GM23338 (cell line): ENCODE measurements at regions not wholly inside any gene's neighbourhood (a gene's known extent, or its start where the extent isn't known, plus 50 kb on each side); places are given as distances from the start of the nearest gene placed in this dataset.

Experiments
- ATAC-seq: fragments of 200-7000 bp; cut with Tn5 transposase; 3 replicates; pipeline ENCODE4 v1.9.1; 2020
- DNase-seq: peaks from one replicate; pipeline ENCODE4 v3.0.0-alpha.2; 2015; ENCODE audit warnings: low spot score
- H2AFZ ChIP-seq: fragments of 200-600 bp; sonication (generic); 2 replicates; pipeline ENCODE4 v1.8.0; 2016; ENCODE audit warnings: antibody characterized with exemption, mild to moderate bottlenecking, moderate library complexity
- H3F3A ChIP-seq: fragments of 200-600 bp; sonication (generic); replicated peaks from 2 replicates; pipeline ENCODE4 v1.8.0; 2017; ENCODE audit warnings: antibody characterized with exemption, mixed run types, low read depth
- H3K27ac ChIP-seq: fragments of 200-600 bp; sonication (generic); 2 replicates; pipeline ENCODE4 v1.6.1; 2016; ENCODE audit warnings: low read depth
- H3K27me3 ChIP-seq: fragments of 200-600 bp; sonication (generic); 2 replicates; pipeline ENCODE4 v1.8.0; 2016; ENCODE audit warnings: mild to moderate bottlenecking, mixed run types, moderate library complexity; ENCODE audit not compliant: insufficient read depth
- H3K36me3 ChIP-seq: fragments of 200-600 bp; sonication (generic); 2 replicates; pipeline ENCODE4 v1.8.0; 2016; ENCODE audit warnings: mild to moderate bottlenecking; ENCODE audit not compliant: insufficient read depth
- H3K4me1 ChIP-seq: fragments of 200-600 bp; sonication (generic); 2 replicates; pipeline ENCODE4 v1.8.0; 2016; ENCODE audit warnings: mild to moderate bottlenecking, moderate library complexity; ENCODE audit not compliant: insufficient read depth
- H3K4me2 ChIP-seq: fragments of 200-600 bp; sonication (generic); 2 replicates; pipeline ENCODE4 v1.7.1; 2017; ENCODE audit warnings: mixed run types
- H3K4me3 ChIP-seq: fragments of 200-600 bp; sonication (generic); 2 replicates; pipeline ENCODE4 v1.6.1; 2016; ENCODE audit warnings: mixed run types
- H3K79me2 ChIP-seq: fragments of 200-600 bp; sonication (generic); replicated peaks from 2 replicates; pipeline ENCODE4 v1.8.0; 2017; ENCODE audit warnings: mild to moderate bottlenecking; ENCODE audit not compliant: insufficient read depth
- H3K9me2 ChIP-seq: fragments of 200-600 bp; sonication (generic); 2 replicates; pipeline ENCODE4 v1.8.0; 2017; ENCODE audit not compliant: insufficient read depth
- H4K20me1 ChIP-seq: fragments of 200-600 bp; sonication (generic); replicated peaks from 2 replicates; pipeline ENCODE4 v1.8.0; 2017; ENCODE audit warnings: mild to moderate bottlenecking; ENCODE audit not compliant: insufficient read depth
- H3K27ac Mint-ChIP-seq: 2 replicates; pipeline ENCODE4 v1.8.0; 2020; ENCODE audit warnings: inconsistent platforms, mild to moderate bottlenecking, moderate library complexity, mixed read lengths
- H3K27me3 Mint-ChIP-seq: 3 replicates; pipeline ENCODE4 v1.8.0; 2022; ENCODE audit warnings: low read depth, mild to moderate bottlenecking, moderate library complexity, mixed read lengths, inconsistent platforms; ENCODE audit not compliant: insufficient read depth, poor library complexity
- H3K36me3 Mint-ChIP-seq: 3 replicates; pipeline ENCODE4 v1.8.0; 2021; ENCODE audit warnings: low read depth, mild to moderate bottlenecking, inconsistent platforms, moderate library complexity, mixed read lengths
- H3K4me1 Mint-ChIP-seq: 3 replicates; pipeline ENCODE4 v1.8.0; 2020; ENCODE audit warnings: mild to moderate bottlenecking, inconsistent platforms, mixed read lengths
- H3K4me3 Mint-ChIP-seq: 3 replicates; pipeline ENCODE4 v1.8.0; 2021; ENCODE audit warnings: moderate library complexity, mild to moderate bottlenecking, inconsistent platforms, mixed read lengths
- H3K9me3 Mint-ChIP-seq: 3 replicates; pipeline ENCODE4 v1.8.0; 2020; ENCODE audit warnings: moderate library complexity, mild to moderate bottlenecking, inconsistent platforms, mixed read lengths
- CTCF ChIP-seq, 2 experiments: fragments of 200-600 bp in 1 of 2; sonication (generic) in 1 of 2; conservative IDR thresholded peaks; 2 replicates each; pipeline versions ENCODE4 v1.5.1 to v1.6.1; 2016 to 2017; ENCODE audit warnings: antibody characterized with exemption in 2 of 2, low read depth in 2 of 2, mild to moderate bottlenecking in 2 of 2, moderate library complexity in 1 of 2
- EZH2 ChIP-seq: fragments of 200-600 bp; sonication (generic); IDR thresholded peaks from one replicate; pipeline ENCODE4 v1.8.0; 2017; ENCODE audit warnings: antibody characterized with exemption, mild to moderate bottlenecking, low read depth; ENCODE audit not compliant: unreplicated experiment
- NANOG ChIP-seq: IDR thresholded peaks from 2 replicates; pipeline ENCODE4 v1.6.1; 2016; ENCODE audit warnings: antibody characterized with exemption, borderline replicate concordance
- POLR2AphosphoS5 ChIP-seq: IDR thresholded peaks from 2 replicates; pipeline ENCODE4 v1.6.1; 2016; ENCODE audit warnings: antibody characterized with exemption, low read depth
- STAT1 ChIP-seq: IDR thresholded peaks from one replicate; pipeline ENCODE4 v1.6.1; 2016; ENCODE audit warnings: antibody characterized with exemption; ENCODE audit not compliant: unreplicated experiment
- ZNF114 ChIP-seq: fragments of 250-450 bp; sonication (Bioruptor Pico); IDR thresholded peaks from 2 replicates; pipeline ENCODE4 v1.5.0; 2020; ENCODE audit warnings: mild to moderate bottlenecking, moderate library complexity
- TF ChIP-seq, protein P1 (sequence below): IDR thresholded peaks from 2 replicates; pipeline ENCODE4 v1.6.1; 2016; ENCODE audit warnings: antibody characterized with exemption
- TF ChIP-seq, protein P2 (sequence below): IDR thresholded peaks from one replicate; pipeline ENCODE4 v1.6.1; 2018; ENCODE audit warnings: antibody characterized with exemption; ENCODE audit not compliant: unreplicated experiment

GRCh38 chr6:48869595-48869994 is 593.5 kb downstream of the MMUT start:
- no peaks in the 10 kb centered on the region for H4K20me1 ChIP-seq
- Mint-ChIP-seq H3K4me3 (no peak overlapping the region), H3K4me1 (no peaks in the 10 kb centered on the region), H3K27ac (no peak overlapping the region), H3K36me3 (0 out of 3 replicates have a peak, but pooled peaks cover 4% of the 10 kb centered on the region), H3K9me3 (peaks cover 4% of the 10 kb centered on the region; the same call in 1 of the 3 replicates), H3K27me3 (peaks cover 2% of the 10 kb centered on the region)
- no peaks in the 10 kb centered on the region for H3F3A ChIP-seq
- H3K4me1 ChIP-seq = no peaks in the 10 kb centered on the region
- no peaks in the 10 kb centered on the region for H3K79me2 ChIP-seq
- H3K9me2 ChIP-seq = peaks cover 8% of the 10 kb centered on the region; the same call in 1 of the 2 replicates
- no peak overlapping the region for H3K4me2 ChIP-seq
- DNase-seq (no peak), ATAC-seq (no peak)
- no peaks in the 10 kb centered on the region; the same call in 1 of the 2 replicates for H3K36me3 ChIP-seq
- H3K27ac ChIP-seq = no peak overlapping the region
- H3K27me3 ChIP-seq = no peaks in the 10 kb centered on the region
- TF ChIP-seq STAT1 (no peak), CTCF (conservative IDR thresholded peaks at IDR 0.05; ENCODE audit: low read depth in 2 of 2) (no peak), NANOG (no peak), EZH2 (no peak), POLR2AphosphoS5 (no peak), ZNF114 (CRISPR knock-in tag) (no peak)
- TF ChIP-seq, protein P1, sequence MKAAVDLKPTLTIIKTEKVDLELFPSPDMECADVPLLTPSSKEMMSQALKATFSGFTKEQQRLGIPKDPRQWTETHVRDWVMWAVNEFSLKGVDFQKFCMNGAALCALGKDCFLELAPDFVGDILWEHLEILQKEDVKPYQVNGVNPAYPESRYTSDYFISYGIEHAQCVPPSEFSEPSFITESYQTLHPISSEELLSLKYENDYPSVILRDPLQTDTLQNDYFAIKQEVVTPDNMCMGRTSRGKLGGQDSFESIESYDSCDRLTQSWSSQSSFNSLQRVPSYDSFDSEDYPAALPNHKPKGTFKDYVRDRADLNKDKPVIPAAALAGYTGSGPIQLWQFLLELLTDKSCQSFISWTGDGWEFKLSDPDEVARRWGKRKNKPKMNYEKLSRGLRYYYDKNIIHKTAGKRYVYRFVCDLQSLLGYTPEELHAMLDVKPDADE = no peak
- TF ChIP-seq, protein P2, sequence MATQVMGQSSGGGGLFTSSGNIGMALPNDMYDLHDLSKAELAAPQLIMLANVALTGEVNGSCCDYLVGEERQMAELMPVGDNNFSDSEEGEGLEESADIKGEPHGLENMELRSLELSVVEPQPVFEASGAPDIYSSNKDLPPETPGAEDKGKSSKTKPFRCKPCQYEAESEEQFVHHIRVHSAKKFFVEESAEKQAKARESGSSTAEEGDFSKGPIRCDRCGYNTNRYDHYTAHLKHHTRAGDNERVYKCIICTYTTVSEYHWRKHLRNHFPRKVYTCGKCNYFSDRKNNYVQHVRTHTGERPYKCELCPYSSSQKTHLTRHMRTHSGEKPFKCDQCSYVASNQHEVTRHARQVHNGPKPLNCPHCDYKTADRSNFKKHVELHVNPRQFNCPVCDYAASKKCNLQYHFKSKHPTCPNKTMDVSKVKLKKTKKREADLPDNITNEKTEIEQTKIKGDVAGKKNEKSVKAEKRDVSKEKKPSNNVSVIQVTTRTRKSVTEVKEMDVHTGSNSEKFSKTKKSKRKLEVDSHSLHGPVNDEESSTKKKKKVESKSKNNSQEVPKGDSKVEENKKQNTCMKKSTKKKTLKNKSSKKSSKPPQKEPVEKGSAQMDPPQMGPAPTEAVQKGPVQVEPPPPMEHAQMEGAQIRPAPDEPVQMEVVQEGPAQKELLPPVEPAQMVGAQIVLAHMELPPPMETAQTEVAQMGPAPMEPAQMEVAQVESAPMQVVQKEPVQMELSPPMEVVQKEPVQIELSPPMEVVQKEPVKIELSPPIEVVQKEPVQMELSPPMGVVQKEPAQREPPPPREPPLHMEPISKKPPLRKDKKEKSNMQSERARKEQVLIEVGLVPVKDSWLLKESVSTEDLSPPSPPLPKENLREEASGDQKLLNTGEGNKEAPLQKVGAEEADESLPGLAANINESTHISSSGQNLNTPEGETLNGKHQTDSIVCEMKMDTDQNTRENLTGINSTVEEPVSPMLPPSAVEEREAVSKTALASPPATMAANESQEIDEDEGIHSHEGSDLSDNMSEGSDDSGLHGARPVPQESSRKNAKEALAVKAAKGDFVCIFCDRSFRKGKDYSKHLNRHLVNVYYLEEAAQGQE = no peak
- H3K4me3 ChIP-seq = no peak overlapping the region
- H2AFZ ChIP-seq = no peak overlapping the region

DNA sequence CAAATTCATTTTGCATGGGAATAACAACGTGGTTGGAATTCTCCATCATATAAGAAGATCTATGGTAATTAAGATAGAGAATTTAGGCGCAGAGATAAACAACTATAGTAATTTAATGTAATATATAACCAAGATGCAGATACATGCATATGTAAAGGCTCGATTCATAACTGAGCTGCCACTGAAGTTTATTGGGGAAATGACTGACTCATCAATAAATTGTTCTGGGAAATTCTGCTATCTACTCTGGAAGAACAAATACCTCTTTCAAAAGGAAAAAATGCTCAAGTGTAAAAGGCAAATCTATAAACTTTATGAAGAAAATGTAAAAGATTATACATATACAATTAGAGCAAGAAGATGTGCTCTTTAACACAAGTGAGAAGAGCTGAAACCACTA is 596.4 kb downstream of the MMUT start:
- H3K4me3 ChIP-seq = no peak overlapping the region
- no peaks in the 10 kb centered on the region for H3F3A ChIP-seq
- H3K4me2 ChIP-seq = no peak overlapping the region
- peaks cover 6% of the 10 kb centered on the region; the same call in 1 of the 2 replicates for H3K9me2 ChIP-seq
- no peaks in the 10 kb centered on the region for H4K20me1 ChIP-seq
- no peak overlapping the region for H3K27ac ChIP-seq
- Mint-ChIP-seq H3K4me1 (no peaks in the 10 kb centered on the region), H3K4me3 (no peak overlapping the region), H3K27ac (no peak overlapping the region), H3K27me3 (no peaks in the 10 kb centered on the region), H3K9me3 (peaks cover 19% of the 10 kb centered on the region), H3K36me3 (peaks cover 17% of the 10 kb centered on the region; the same call in 1 of the 3 replicates)
- ATAC-seq (no peak), DNase-seq (no peak)
- H3K36me3 ChIP-seq = no peaks in the 10 kb centered on the region; the same call in 1 of the 2 replicates
- no peaks in the 10 kb centered on the region for H3K4me1 ChIP-seq
- no peak for TF ChIP-seq NANOG
- TF ChIP-seq, protein P2 = no peak
- TF ChIP-seq POLR2AphosphoS5 = no peak
- no peak for TF ChIP-seq ZNF114 (CRISPR knock-in tag)
- no peak for TF ChIP-seq CTCF (conservative IDR thresholded peaks at IDR 0.05; ENCODE audit: low read depth in 2 of 2)
- H3K79me2 ChIP-seq = no peaks in the 10 kb centered on the region
- H3K27me3 ChIP-seq = no peaks in the 10 kb centered on the region
- H2AFZ ChIP-seq = no peak overlapping the region
